Nephron (organoid): ENCODE measurements at regions not wholly inside any gene's neighbourhood (a gene's known extent, or its start where the extent isn't known, plus 50 kb on each side); places are given as distances from the start of the nearest gene placed in this dataset.
A peak's percentile ranks its signal among the peaks of the same experiment; 100 is the strongest.

Source experiments
- H3K27ac Mint-ChIP-seq, 3 experiments: 2 replicates each; pipeline ENCODE4 v1.8.0; 2020; ENCODE audit warnings: mixed read lengths in 3 of 3, mild to moderate bottlenecking in 2 of 3, moderate library complexity in 1 of 3
- H3K27me3 Mint-ChIP-seq: 2 replicates; pipeline ENCODE4 v1.8.0; 2021; ENCODE audit warnings: low read depth, mild to moderate bottlenecking, moderate library complexity, mixed read lengths
- H3K36me3 Mint-ChIP-seq: 2 replicates; pipeline ENCODE4 v1.8.0; 2020; ENCODE audit warnings: low read depth, mixed read lengths
- H3K4me1 Mint-ChIP-seq: 2 replicates; pipeline ENCODE4 v1.8.0; 2020; ENCODE audit warnings: mixed read lengths
- H3K4me3 Mint-ChIP-seq, 3 experiments: 2 replicates each; pipeline ENCODE4 v1.8.0; 2020; ENCODE audit warnings: mild to moderate bottlenecking in 3 of 3, mixed read lengths in 3 of 3, moderate library complexity in 2 of 3
- H3K9me3 Mint-ChIP-seq: 2 replicates; pipeline ENCODE4 v1.8.0; 2020; ENCODE audit warnings: mixed read lengths
- TF ChIP-seq, protein P1 (sequence below), 3 experiments: fragments of 200-600 bp; sonication (generic); IDR thresholded peaks; one replicate each; pipeline ENCODE4 v1.5.0; 2021; ENCODE audit warnings: antibody characterized with exemption in 3 of 3; ENCODE audit not compliant: unreplicated experiment in 3 of 3

DNA sequence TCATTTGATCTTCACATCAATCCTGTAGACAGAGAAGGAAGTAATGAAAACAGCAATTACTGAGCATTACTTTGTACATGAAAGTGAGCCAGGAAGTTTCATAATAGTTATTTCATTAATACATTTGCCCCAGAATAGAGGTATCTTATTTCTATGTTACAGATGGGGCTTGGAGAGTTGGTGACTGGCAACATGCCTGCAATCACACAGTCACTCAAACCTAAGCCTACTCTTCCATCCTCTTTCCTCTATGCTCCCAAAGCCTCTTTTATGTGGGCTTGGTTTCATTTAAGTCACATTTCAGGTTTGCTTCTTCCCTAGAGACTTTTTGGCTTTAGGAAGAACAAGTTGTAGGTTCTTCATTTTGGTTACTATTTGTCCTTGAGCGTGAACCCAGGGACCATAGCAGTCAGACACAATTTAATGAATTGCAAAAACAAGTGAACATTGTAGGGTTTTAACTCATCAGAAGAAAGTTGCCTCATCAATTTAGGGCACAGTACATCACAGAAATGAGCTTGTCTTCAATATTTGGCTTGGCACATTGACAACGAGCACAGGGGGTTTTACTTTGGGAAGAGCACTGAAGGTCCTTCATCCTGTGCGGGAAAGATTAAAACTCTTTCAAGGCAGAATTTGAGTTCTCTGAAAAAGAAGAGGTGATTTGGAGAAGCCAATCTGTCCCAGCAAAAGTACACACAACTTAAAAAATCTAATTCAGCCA is 381.1 kb downstream of the TMEM38B start:
- TF ChIP-seq, protein P1, sequence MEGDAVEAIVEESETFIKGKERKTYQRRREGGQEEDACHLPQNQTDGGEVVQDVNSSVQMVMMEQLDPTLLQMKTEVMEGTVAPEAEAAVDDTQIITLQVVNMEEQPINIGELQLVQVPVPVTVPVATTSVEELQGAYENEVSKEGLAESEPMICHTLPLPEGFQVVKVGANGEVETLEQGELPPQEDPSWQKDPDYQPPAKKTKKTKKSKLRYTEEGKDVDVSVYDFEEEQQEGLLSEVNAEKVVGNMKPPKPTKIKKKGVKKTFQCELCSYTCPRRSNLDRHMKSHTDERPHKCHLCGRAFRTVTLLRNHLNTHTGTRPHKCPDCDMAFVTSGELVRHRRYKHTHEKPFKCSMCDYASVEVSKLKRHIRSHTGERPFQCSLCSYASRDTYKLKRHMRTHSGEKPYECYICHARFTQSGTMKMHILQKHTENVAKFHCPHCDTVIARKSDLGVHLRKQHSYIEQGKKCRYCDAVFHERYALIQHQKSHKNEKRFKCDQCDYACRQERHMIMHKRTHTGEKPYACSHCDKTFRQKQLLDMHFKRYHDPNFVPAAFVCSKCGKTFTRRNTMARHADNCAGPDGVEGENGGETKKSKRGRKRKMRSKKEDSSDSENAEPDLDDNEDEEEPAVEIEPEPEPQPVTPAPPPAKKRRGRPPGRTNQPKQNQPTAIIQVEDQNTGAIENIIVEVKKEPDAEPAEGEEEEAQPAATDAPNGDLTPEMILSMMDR (IDR thresholded peaks at IDR 0.05; ENCODE audit: unreplicated experiment in 3 of 3), result no peak
- no peaks in the 10 kb centered on the region for H3K27me3 Mint-ChIP-seq
- H3K4me1 Mint-ChIP-seq, result peaks cover 10% of the 10 kb centered on the region
- no peaks in the 10 kb centered on the region for H3K9me3 Mint-ChIP-seq
- H3K36me3 Mint-ChIP-seq, result no peaks in the 10 kb centered on the region
- no peak overlapping the region for H3K4me3 Mint-ChIP-seq
- peak overlapping the region in 2 of 3 experiments; percentile 11 to 64 for H3K27ac Mint-ChIP-seq

DNA sequence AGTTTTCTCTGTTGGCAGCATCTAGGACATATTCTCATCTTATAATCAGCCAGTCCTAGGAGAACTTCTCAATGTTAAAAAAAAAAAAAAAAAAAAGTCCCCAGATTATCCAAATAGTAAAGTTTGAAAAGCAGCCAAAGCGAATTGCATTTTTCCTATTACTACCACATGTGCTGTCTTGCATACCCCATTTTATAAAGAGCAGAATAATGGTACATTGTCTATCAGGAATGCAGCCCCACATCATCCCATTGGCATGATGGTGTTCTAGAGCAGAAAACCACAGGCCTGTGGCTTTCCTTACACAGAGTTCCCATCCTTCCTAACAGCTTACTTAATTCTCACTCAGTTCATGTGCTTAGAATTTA is 381.6 kb downstream of the TMEM38B start:
- peaks cover 10% of the 10 kb centered on the region for H3K4me1 Mint-ChIP-seq
- no peak overlapping the region for H3K4me3 Mint-ChIP-seq
- H3K27ac Mint-ChIP-seq, result peak overlapping the region in 1 of 3 experiments; percentile 64
- TF ChIP-seq, protein P1 (IDR thresholded peaks at IDR 0.05; ENCODE audit: unreplicated experiment in 3 of 3), result no peak
- H3K27me3 Mint-ChIP-seq, result no peaks in the 10 kb centered on the region
- no peaks in the 10 kb centered on the region for H3K36me3 Mint-ChIP-seq
- H3K9me3 Mint-ChIP-seq, result no peaks in the 10 kb centered on the region

DNA sequence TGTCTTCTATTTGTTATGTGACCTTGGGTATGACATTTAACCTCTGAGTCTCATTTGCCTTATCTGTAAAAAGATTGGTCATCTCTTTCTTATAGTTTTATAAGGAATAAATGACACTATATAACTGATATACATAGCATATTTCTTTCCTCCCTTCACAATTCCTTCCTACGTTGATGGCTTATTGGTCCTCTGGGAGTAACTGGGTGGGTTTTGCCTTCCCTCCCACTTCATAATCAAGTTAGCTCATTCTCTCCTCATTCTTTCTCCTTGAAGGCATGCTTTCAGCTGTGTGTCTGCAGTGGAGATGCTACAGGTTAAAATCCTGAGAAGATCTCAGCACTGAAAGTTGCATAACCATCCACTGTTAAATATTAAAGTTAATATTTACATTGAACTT is 382.4 kb downstream of the TMEM38B start:
- H3K27ac Mint-ChIP-seq, result no peak overlapping the region
- TF ChIP-seq, protein P1 (IDR thresholded peaks at IDR 0.05; ENCODE audit: unreplicated experiment in 3 of 3), result no peak
- H3K4me1 Mint-ChIP-seq, result peaks cover 10% of the 10 kb centered on the region
- no peaks in the 10 kb centered on the region for H3K27me3 Mint-ChIP-seq
- H3K9me3 Mint-ChIP-seq, result no peaks in the 10 kb centered on the region
- no peak overlapping the region for H3K4me3 Mint-ChIP-seq
- H3K36me3 Mint-ChIP-seq, result no peaks in the 10 kb centered on the region

DNA sequence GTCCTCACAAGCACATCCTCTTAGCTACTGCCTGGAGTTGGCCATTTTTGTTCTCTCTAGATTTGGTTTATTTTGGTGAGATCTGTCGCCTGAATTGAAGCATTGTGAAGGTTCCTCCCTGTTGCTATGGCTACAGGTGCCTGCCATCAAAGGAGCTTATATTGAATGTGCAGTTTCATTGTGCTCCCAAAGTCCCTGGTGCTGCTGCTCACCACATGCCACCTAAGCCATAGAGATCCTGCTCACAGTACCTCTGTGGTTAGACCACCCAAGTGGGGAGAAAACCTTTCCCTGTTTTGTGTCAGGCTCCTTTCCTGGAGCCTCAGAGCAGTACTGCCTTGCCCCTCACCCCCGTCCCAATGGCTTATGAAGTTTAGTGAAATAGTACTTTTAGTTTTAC is 383.4 kb downstream of the TMEM38B start:
- Mint-ChIP-seq H3K36me3 (no peaks in the 10 kb centered on the region), H3K9me3 (no peaks in the 10 kb centered on the region), H3K4me1 (peaks cover 10% of the 10 kb centered on the region), H3K27me3 (no peaks in the 10 kb centered on the region), H3K4me3 (no peak overlapping the region), H3K27ac (no peak overlapping the region)
- TF ChIP-seq, protein P1 (IDR thresholded peaks at IDR 0.05; ENCODE audit: unreplicated experiment in 3 of 3), result no peak

DNA sequence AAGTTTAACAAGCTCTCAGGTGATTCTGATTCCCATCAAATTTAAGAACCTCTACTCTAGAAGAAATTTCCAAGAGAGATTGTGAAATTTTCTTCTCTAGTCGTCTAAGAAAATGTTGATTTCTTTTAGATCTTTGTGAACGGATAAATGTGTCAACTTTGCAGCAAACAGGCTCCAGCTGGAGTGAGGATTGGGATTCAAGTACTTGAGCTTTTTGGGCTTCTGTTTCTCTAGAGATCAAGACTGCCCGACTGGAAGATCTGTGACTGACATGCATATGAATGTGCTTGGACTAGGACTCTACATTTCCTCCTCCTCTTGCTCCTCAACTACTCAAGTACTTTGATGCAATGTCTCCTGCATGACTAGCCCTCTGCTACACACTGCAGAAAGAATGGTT is 388.3 kb downstream of the TMEM38B start:
- TF ChIP-seq, protein P1 (IDR thresholded peaks at IDR 0.05; ENCODE audit: unreplicated experiment in 3 of 3), result no peak
- Mint-ChIP-seq H3K27ac (no peak overlapping the region), H3K4me1 (no peaks in the 10 kb centered on the region), H3K9me3 (peaks cover 3% of the 10 kb centered on the region), H3K27me3 (no peaks in the 10 kb centered on the region), H3K36me3 (no peaks in the 10 kb centered on the region), H3K4me3 (no peak overlapping the region)

DNA sequence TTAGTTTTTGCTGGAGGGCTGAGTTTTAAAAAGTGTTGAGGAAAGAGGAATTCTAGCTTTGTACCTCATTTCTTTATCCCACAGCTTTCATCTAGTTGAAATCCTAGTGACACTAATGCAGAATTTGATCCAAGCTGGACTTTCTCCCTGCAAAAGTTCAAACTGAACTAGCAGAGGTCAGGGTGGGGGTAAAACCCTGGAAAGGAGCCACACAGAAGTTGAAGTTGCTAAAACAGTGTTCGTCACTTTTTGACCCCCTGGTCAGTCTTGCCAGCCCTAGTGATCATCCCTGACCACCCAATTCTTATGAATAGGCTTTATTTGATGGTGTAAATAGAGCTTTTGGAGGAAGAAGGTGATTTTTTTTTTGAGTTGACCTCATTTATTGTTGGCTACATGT is 390.4 kb downstream of the TMEM38B start:
- H3K36me3 Mint-ChIP-seq, result no peaks in the 10 kb centered on the region
- no peaks in the 10 kb centered on the region for H3K27me3 Mint-ChIP-seq
- peaks cover 14% of the 10 kb centered on the region for H3K9me3 Mint-ChIP-seq
- TF ChIP-seq, protein P1 (IDR thresholded peaks at IDR 0.05; ENCODE audit: unreplicated experiment in 3 of 3), result no peak
- H3K4me3 Mint-ChIP-seq, result no peak overlapping the region
- no peak overlapping the region for H3K27ac Mint-ChIP-seq
- no peaks in the 10 kb centered on the region for H3K4me1 Mint-ChIP-seq
